Liver (tissue), 3 donors: ENCODE measurements at regions not wholly inside any gene's neighbourhood (a gene's known extent, or its start where the extent isn't known, plus 50 kb on each side); places are given as distances from the start of the nearest gene placed in this dataset.

Source experiments
- CTCF ChIP-seq: fragments of 150-350 bp; IDR thresholded peaks from 2 replicates; pipeline ENCODE4 v1.5.1; 2017; ENCODE audit warnings: improper control_type of control experiment, low read depth, low read length; ENCODE audit not compliant: missing input control
- FOXA1 ChIP-seq: IDR thresholded peaks from 2 replicates; pipeline ENCODE4 v1.6.1; 2016; ENCODE audit warnings: antibody characterized with exemption
- GABPA ChIP-seq, 2 donors: IDR thresholded peaks in 1 of 2; conservative IDR thresholded peaks in 1 of 2; 2 replicates each; pipeline ENCODE4 v1.6.1; 2016; ENCODE audit warnings: antibody characterized with exemption in 2 of 2, mild to moderate bottlenecking in 1 of 2, moderate library complexity in 1 of 2
- NR2F2 ChIP-seq: IDR thresholded peaks from 2 replicates; pipeline ENCODE4 v1.6.1; 2016; ENCODE audit warnings: antibody characterized with exemption
- TF ChIP-seq, protein P1 (sequence below): IDR thresholded peaks from 2 replicates; pipeline ENCODE4 v1.6.1; 2016; ENCODE audit warnings: antibody characterized with exemption, mild to moderate bottlenecking
- TF ChIP-seq, protein P2 (sequence below): IDR thresholded peaks from 2 replicates; pipeline ENCODE4 v1.6.1; 2016; ENCODE audit warnings: antibody characterized with exemption
- donor health status: healthy.
- donor health status: healthy.

DNA sequence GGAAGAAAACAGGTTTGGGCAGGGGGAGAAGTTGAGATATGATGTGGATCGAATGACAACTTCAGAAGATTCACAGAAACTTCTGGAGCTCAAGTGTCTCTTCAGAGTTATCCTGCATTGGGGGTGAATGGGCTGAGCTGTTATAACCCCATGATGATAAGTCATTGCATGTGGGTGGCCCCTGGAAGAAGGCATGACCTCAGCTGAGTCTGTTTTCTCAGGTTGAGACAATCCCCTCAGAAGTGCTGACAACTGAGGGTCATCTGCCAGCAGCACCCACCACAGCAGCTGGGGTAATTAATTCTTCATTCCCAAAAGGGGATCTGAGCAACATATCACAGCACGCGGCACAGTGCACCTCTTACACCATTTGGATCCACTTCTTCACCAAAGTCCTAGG, 138.6 kb upstream of the CAMK1G start:
- TF ChIP-seq, protein P1, sequence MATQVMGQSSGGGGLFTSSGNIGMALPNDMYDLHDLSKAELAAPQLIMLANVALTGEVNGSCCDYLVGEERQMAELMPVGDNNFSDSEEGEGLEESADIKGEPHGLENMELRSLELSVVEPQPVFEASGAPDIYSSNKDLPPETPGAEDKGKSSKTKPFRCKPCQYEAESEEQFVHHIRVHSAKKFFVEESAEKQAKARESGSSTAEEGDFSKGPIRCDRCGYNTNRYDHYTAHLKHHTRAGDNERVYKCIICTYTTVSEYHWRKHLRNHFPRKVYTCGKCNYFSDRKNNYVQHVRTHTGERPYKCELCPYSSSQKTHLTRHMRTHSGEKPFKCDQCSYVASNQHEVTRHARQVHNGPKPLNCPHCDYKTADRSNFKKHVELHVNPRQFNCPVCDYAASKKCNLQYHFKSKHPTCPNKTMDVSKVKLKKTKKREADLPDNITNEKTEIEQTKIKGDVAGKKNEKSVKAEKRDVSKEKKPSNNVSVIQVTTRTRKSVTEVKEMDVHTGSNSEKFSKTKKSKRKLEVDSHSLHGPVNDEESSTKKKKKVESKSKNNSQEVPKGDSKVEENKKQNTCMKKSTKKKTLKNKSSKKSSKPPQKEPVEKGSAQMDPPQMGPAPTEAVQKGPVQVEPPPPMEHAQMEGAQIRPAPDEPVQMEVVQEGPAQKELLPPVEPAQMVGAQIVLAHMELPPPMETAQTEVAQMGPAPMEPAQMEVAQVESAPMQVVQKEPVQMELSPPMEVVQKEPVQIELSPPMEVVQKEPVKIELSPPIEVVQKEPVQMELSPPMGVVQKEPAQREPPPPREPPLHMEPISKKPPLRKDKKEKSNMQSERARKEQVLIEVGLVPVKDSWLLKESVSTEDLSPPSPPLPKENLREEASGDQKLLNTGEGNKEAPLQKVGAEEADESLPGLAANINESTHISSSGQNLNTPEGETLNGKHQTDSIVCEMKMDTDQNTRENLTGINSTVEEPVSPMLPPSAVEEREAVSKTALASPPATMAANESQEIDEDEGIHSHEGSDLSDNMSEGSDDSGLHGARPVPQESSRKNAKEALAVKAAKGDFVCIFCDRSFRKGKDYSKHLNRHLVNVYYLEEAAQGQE = no peak
- no peak for TF ChIP-seq GABPA (IDR thresholded peaks at IDR 0.05 in 1 of 2, conservative IDR thresholded peaks at IDR 0.05 in 1 of 2)
- no peak for TF ChIP-seq CTCF
- TF ChIP-seq, protein P2, sequence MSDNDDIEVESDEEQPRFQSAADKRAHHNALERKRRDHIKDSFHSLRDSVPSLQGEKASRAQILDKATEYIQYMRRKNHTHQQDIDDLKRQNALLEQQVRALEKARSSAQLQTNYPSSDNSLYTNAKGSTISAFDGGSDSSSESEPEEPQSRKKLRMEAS = no peak
- TF ChIP-seq FOXA1 = no peak
- no peak for TF ChIP-seq NR2F2
